GM12865 (cell line): ENCODE measurements at regions not wholly inside any gene's neighbourhood (a gene's known extent, or its start where the extent isn't known, plus 50 kb on each side); places are given as distances from the start of the nearest gene placed in this dataset.
"Not testable (repeated sequence)": the region's sequence is repeated elsewhere in the genome, so short reads cannot be mapped to it uniquely, and the experiment has no call there.

Experiments
- DNase-seq: peaks from one replicate; pipeline ENCODE4 v3.0.0; 2010; ENCODE audit warnings: low read depth
- H3K4me3 ChIP-seq: 2 replicates; pipeline ENCODE4 v1.5.1; 2011; ENCODE audit warnings: mild to moderate bottlenecking, low read depth, low read length, control low read depth
- TF ChIP-seq, protein P1 (sequence below): IDR thresholded peaks from 2 replicates; pipeline ENCODE4 v1.5.1; 2011; ENCODE audit warnings: low read length, control low read depth, low read depth, inconsistent platforms; ENCODE audit not compliant: insufficient read depth; ENCODE audit errors: missing control alignments

DNA sequence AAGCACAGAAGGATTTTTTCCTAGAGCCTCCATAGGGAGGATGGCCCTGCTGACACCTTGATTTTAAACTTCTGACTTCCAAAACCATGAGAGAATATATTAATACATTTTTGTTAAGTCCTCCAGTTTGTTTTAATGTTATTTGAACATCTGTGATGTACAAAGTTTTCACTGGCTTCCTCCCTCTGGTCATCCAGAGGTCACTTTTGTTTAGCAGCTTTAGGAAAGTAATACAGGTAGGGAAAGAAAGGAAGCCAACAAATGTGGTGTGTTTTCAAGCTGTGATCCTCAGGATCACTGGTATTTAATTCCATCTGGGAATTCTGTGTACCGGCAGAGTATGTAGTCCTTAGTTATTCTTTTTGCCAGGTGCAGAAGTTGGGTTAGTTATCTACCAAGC, 488.8 kb upstream of the ATXN8OS start:
- no peak overlapping the region for H3K4me3 ChIP-seq
- TF ChIP-seq, protein P1, sequence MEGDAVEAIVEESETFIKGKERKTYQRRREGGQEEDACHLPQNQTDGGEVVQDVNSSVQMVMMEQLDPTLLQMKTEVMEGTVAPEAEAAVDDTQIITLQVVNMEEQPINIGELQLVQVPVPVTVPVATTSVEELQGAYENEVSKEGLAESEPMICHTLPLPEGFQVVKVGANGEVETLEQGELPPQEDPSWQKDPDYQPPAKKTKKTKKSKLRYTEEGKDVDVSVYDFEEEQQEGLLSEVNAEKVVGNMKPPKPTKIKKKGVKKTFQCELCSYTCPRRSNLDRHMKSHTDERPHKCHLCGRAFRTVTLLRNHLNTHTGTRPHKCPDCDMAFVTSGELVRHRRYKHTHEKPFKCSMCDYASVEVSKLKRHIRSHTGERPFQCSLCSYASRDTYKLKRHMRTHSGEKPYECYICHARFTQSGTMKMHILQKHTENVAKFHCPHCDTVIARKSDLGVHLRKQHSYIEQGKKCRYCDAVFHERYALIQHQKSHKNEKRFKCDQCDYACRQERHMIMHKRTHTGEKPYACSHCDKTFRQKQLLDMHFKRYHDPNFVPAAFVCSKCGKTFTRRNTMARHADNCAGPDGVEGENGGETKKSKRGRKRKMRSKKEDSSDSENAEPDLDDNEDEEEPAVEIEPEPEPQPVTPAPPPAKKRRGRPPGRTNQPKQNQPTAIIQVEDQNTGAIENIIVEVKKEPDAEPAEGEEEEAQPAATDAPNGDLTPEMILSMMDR: no peak
- no peak for DNase-seq

- DNase-seq: no peak
- TF ChIP-seq, protein P1: no peak
- H3K4me3 ChIP-seq: no peak overlapping the region
Measured at GRCh38 chr13:69618393-69618792, 489.2 kb upstream of the ATXN8OS start.

DNA sequence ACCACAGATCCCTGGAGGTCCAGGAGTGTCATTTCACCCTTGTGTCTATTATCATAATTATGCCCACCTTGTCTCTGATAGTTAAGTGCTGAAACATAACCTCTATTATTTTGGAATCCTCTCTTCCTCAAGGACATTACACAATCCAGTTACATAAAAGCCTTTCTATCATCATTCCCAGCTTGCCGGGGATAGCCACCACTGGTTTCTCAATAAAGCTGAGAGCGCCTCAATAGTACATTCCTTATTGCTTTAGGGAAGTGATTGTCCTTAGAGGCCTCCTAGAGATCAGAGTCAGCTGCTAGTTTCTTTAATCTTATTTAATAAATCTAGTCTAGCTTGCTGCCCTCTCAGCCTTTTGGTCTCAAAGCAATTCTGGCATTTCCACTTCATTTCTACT, 490.0 kb upstream of the ATXN8OS start:
- TF ChIP-seq, protein P1: no peak
- H3K4me3 ChIP-seq: no peak overlapping the region
- DNase-seq: no peak

DNA sequence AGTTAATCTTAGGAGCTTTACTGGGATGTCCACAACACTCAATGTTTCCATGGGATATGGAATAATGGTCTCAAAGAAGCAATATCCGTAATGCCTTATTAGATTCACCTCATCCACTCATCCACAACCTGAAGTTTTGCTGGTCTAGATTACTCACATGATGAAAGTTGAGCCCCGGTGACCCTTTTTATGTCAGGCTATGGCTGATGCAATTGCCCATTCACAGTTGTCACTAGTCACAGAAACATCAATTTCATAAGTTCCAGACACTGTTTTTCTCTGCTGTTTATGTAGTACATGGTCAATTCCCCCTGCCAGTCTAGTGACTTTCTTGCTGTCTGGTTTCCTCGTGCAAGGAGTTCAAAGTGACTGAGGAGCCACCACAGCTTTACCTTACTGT, 491.2 kb upstream of the ATXN8OS start:
- DNase-seq: no peak
- H3K4me3 ChIP-seq: no peak overlapping the region
- TF ChIP-seq, protein P1: no peak

GRCh38 chr13:69615055-69615454, 492.6 kb upstream of the ATXN8OS start:
- not testable (repeated sequence) for H3K4me3 ChIP-seq, DNase-seq

DNA sequence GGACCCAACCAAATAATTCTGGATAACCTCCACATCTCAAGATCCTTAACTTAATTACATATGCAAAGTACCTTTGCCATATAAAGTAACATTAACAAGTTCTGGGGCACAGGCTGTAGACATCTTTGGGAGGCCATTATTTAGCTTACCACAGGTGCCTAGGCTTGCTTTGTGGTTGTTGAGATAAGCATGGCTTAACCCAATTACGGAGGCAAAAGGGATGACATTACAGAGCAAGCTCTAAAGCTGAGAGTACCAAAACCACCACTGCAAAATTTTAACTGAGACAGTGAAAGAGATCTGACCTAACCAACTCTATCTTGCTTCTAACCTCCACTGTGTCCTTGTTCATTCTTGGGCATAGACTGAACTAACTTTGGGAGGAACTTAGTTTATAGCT, 502.9 kb upstream of the ATXN8OS start:
- no peak for DNase-seq
- TF ChIP-seq, protein P1: no peak
- H3K4me3 ChIP-seq: no peak overlapping the region

- DNase-seq: no peak
- H3K4me3 ChIP-seq: no peak overlapping the region
- TF ChIP-seq, protein P1: no peak
Measured at GRCh38 chr13:69603144-69603853, 504.3 kb upstream of the ATXN8OS start.
